C4-2B (cell line): ENCODE measurements at regions not wholly inside any gene's neighbourhood (a gene's known extent, or its start where the extent isn't known, plus 50 kb on each side); places are given as distances from the start of the nearest gene placed in this dataset.

Experiments used
- CTCF ChIP-seq: fragments of 450-650 bp; conservative IDR thresholded peaks from 2 replicates; pipeline ENCODE4 v1.5.1; 2017; ENCODE audit warnings: mild to moderate bottlenecking
- ZFX ChIP-seq: fragments of 450-650 bp; IDR thresholded peaks from 2 replicates; pipeline ENCODE4 v1.6.1; 2017

- no peak for TF ChIP-seq CTCF
- TF ChIP-seq ZFX, result no peak
These were observed 356.4 kb upstream of the FOXK1 start for GRCh38 chr7:4325732-4326131.
